ENCODE measurements at regions not wholly inside any gene's neighbourhood (a gene's known extent, or its start where the extent isn't known, plus 50 kb on each side); places are given as distances from the start of the nearest gene placed in this dataset.

DNA sequence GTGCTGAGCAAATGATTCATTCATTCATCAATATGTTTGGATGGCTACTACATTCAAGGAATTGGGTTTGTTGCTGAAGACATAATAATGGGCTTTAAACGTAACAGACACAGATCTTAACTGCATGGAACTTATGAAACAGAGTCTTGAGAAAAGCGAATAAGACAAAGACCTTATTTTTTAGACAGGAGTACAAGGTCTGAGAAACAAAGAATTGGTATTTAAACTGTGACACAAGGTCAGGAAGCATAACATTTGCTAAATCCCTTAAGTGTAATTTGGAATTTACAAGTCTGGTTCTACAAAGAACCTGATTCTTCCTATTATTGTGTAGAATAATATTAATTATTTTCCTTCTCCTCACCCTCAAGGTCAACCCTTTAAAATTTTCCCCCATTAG is 565.4 kb upstream of the RGS18 start:
- TF ChIP-seq POLR2AphosphoS5 (IDR thresholded peaks at IDR 0.05; ENCODE audit: insufficient read depth in 1 of 2, low read depth in 1 of 2) (no peak), POLR2A (IDR thresholded peaks at IDR 0.05) (no peak)
- TF ChIP-seq, protein P1, sequence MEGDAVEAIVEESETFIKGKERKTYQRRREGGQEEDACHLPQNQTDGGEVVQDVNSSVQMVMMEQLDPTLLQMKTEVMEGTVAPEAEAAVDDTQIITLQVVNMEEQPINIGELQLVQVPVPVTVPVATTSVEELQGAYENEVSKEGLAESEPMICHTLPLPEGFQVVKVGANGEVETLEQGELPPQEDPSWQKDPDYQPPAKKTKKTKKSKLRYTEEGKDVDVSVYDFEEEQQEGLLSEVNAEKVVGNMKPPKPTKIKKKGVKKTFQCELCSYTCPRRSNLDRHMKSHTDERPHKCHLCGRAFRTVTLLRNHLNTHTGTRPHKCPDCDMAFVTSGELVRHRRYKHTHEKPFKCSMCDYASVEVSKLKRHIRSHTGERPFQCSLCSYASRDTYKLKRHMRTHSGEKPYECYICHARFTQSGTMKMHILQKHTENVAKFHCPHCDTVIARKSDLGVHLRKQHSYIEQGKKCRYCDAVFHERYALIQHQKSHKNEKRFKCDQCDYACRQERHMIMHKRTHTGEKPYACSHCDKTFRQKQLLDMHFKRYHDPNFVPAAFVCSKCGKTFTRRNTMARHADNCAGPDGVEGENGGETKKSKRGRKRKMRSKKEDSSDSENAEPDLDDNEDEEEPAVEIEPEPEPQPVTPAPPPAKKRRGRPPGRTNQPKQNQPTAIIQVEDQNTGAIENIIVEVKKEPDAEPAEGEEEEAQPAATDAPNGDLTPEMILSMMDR (IDR thresholded peaks at IDR 0.05): no peak
- no peaks in the 10 kb centered on the region for H3K9me3 ChIP-seq
- no peak overlapping the region for H3K4me3 ChIP-seq
- no peaks in the 10 kb centered on the region for H3K4me1 ChIP-seq
- H3K27ac ChIP-seq: no peak overlapping the region
- H3K27me3 ChIP-seq: no peaks in the 10 kb centered on the region
- intact Hi-C loops (cut with DNase I): no loop called here
- no peak for DNase-seq (ENCODE audit: extremely low spot score in 2 of 2)
- H3K36me3 ChIP-seq: no peaks in the 10 kb centered on the region

DNA sequence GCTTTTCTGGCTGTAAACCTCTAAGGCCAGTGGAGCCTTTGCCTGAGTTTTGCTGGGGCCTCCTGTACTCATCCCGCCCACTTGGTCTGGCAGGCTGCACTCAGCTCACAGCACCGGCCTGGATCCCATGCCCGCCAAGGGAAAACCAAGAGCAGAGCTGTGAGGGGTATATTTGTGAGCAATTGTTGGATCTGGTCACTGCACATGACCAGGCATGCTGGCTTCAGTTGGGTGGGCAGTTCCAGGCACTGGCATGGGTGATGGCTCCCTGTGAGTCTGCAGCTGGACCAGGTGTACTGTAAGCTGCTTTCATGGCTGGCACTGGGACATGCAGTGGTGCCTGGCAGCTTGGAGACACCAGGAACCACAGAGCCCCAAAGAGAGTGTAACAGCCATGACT is 563.1 kb upstream of the RGS18 start:
- DNase-seq (ENCODE audit: extremely low spot score in 2 of 2): no peak
- Histone ChIP-seq H3K27me3 (no peaks in the 10 kb centered on the region), H3K27ac (no peak overlapping the region), H3K4me3 (no peak overlapping the region), H3K4me1 (no peaks in the 10 kb centered on the region), H3K9me3 (no peaks in the 10 kb centered on the region), H3K36me3 (no peaks in the 10 kb centered on the region)
- intact Hi-C loops (cut with DNase I): no loop called here
- TF ChIP-seq, protein P1 (IDR thresholded peaks at IDR 0.05): no peak
- TF ChIP-seq POLR2A (IDR thresholded peaks at IDR 0.05): no peak
- TF ChIP-seq POLR2AphosphoS5 (IDR thresholded peaks at IDR 0.05; ENCODE audit: insufficient read depth in 1 of 2, low read depth in 1 of 2): no peak

DNA sequence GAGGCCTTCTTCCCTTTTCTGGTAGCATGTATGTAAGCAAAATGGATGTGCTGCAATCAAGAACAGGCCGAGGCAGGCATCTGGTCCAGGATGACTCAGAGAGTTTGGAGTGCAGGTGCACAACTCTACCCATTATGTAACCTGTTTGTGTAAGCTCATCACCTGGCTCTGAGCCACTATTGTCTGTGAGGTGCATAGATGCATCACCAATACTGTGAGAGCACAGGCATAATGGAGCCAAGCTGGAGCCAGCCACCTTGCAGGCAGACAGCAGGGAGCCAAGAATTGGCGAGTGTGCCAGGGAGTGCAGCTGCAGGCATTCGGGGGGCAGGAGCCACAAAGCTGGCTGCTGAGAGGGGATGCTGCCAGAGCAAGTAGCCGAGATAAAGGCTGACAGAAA is 549.9 kb upstream of the RGS18 start:
- no peak for DNase-seq (ENCODE audit: extremely low spot score in 2 of 2)
- intact Hi-C loops (cut with DNase I): no loop called here
- no peaks in the 10 kb centered on the region for H3K4me1 ChIP-seq
- H3K27ac ChIP-seq: no peak overlapping the region
- no peak overlapping the region for H3K4me3 ChIP-seq
- no peaks in the 10 kb centered on the region for H3K9me3 ChIP-seq
- no peaks in the 10 kb centered on the region for H3K27me3 ChIP-seq
- no peaks in the 10 kb centered on the region for H3K36me3 ChIP-seq
- TF ChIP-seq POLR2AphosphoS5 (IDR thresholded peaks at IDR 0.05; ENCODE audit: insufficient read depth in 1 of 2, low read depth in 1 of 2): no peak
- TF ChIP-seq POLR2A (IDR thresholded peaks at IDR 0.05): no peak
- TF ChIP-seq, protein P1 (IDR thresholded peaks at IDR 0.05): no peak

DNA sequence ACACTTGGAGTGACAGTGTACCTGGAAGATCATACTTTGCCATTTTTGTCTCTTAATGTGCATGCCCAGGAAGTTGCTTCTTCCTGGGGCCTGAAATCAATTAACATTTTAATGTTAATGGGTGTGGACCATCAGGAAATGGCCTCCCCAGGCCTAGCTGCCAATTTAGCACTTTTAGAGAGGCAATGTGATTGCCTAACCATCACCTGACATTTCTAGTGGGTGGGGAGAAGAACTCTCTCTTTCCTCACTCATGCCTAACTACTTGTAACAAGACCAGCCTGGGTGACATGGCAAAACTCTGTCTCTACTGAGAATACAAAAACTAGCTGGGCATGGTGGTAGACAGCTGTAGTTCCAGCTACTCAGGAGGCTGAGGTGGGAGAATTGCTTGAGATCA is 549.0 kb upstream of the RGS18 start:
- intact Hi-C loops (cut with DNase I): no loop called here
- H3K36me3 ChIP-seq: no peaks in the 10 kb centered on the region
- H3K27ac ChIP-seq: no peak overlapping the region

DNA sequence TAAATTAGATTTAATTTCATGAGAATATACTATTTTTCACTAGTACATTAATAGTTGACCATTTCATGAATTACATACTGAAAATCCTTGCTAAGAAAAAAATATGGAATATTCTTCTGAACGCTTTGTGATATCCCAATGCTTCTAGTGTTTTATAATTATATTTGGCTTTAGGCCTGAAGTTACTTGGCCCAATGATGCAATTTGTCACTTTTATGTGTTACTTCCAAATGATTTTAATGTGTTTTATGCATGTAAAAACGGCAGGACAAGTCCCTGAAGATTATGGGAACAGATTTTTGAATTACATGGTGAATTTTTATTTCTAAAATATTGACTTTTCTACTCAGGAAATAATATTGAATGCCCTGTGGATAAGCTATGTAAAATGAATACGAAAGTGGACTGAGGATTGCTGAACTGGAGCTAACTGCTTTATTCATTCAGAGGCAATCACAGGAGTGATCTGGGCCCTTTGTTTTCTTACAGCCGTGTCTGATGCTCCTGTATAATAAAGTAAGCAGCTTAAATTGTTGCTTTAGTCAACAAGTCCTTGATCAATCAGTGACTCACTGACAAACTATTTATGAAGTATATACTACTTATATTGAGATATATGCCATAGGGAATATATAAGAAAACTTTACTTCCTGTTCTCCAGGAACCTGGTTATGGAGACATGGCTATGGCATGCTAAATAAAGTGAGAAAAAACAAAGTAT is 543.0 kb upstream of the RGS18 start:
- H3K4me1 ChIP-seq: no peaks in the 10 kb centered on the region
- no peaks in the 10 kb centered on the region for H3K36me3 ChIP-seq
- no peak overlapping the region for H3K27ac ChIP-seq
- DNase-seq (ENCODE audit: extremely low spot score in 2 of 2): no peak
- no peaks in the 10 kb centered on the region for H3K9me3 ChIP-seq
- no peaks in the 10 kb centered on the region for H3K27me3 ChIP-seq
- TF ChIP-seq POLR2AphosphoS5 (IDR thresholded peaks at IDR 0.05; ENCODE audit: insufficient read depth in 1 of 2, low read depth in 1 of 2) (no peak), POLR2A (IDR thresholded peaks at IDR 0.05) (no peak)
- TF ChIP-seq, protein P1 (IDR thresholded peaks at IDR 0.05): no peak
- no peak overlapping the region for H3K4me3 ChIP-seq
- intact Hi-C loops (cut with DNase I): no loop called here

More for the DNA sequence above, 549.0 kb upstream of the RGS18 start:
- no peak overlapping the region for H3K4me3 ChIP-seq
- no peaks in the 10 kb centered on the region for H3K27me3 ChIP-seq
- H3K4me1 ChIP-seq: no peaks in the 10 kb centered on the region
- DNase-seq (ENCODE audit: extremely low spot score in 2 of 2): no peak
- no peak for TF ChIP-seq POLR2AphosphoS5 (IDR thresholded peaks at IDR 0.05; ENCODE audit: insufficient read depth in 1 of 2, low read depth in 1 of 2)
- TF ChIP-seq, protein P1 (IDR thresholded peaks at IDR 0.05): no peak
- TF ChIP-seq POLR2A (IDR thresholded peaks at IDR 0.05): no peak
- no peaks in the 10 kb centered on the region for H3K9me3 ChIP-seq

All from vagina (tissue), 2 donors.